COLO668 (cell line): ENCODE measurements at regions not wholly inside any gene's neighbourhood (a gene's known extent, or its start where the extent isn't known, plus 50 kb on each side); places are given as distances from the start of the nearest gene placed in this dataset.
"Not testable (repeated sequence)": the region's sequence is repeated elsewhere in the genome, so short reads cannot be mapped to it uniquely, and the experiment has no call there.

Experiments used
- DNase-seq: peaks from one replicate; lab custom pipeline; 2025; ENCODE audit not compliant: unreplicated experiment; lab: John Stamatoyannopoulos, UW

- DNase-seq, result not testable (repeated sequence)
These were observed 471.6 kb upstream of the MEIS1 start for GRCh38 chr2:65963303-65963702.

GRCh38 chr2:65960953-65961352, 474.0 kb upstream of the MEIS1 start:
- DNase-seq, result no peak

GRCh38 chr2:65957886-65958285, 477.0 kb upstream of the MEIS1 start:
- DNase-seq, result no peak

DNA sequence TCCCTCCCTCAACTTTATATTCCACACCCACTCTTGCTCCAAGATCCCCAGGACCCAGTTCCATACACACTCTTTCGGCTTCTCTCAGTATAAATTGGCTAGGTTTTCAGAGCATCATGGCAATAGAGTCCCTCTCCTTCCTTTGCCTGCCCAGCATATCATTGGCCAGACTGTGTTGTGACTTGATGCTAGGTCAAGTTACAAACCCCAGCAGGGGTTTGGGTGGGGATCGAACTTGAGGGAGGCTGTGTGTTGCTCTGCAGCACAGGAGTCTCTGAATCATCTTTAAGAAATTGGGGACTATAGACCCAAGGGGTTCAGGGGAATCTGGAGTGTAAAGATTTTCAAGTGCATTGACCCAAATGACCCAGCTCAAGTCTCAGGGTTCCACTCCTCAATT, 477.5 kb upstream of the MEIS1 start:
- no peak for DNase-seq

DNA sequence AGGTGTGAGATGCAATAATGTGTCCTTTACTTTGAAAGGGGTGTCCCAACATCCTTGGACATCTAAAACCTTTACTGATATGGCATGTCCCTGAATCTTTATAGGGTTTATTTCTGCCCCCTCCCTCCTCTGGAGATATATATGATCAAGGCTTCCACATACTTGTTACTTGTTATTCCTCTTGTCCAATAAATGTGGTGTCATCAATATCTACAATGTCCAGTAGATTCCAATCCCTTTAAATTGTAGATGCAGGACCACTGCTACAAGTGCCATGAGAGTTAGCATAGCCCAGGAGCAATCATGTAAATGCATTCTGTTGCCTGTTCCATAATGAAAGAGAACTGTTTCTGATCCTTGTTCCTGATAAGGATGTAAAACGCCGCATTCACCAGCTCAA, 479.7 kb upstream of the MEIS1 start:
- no peak for DNase-seq

- DNase-seq, result no peak
These were observed 481.8 kb upstream of the MEIS1 start for GRCh38 chr2:65952966-65953761.

DNA sequence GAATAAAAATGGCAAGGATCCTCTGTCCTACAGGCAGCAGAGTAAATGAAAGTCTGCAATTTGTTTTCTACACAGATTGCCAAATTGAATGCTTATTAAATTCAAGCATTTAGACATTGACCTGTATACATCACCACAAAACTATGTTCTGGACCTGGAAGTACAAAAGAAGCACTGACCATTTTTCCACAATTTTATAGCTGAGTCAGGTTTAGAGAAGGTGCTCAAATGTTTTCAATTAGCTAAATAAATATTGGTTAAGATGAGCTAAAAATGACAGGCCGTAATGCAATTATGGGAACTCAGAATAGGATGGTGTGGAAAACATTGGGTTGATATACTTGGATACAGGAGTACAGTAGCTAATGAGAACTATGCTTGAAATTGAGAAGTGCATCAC, 490.7 kb upstream of the MEIS1 start:
- DNase-seq, result no peak

DNA sequence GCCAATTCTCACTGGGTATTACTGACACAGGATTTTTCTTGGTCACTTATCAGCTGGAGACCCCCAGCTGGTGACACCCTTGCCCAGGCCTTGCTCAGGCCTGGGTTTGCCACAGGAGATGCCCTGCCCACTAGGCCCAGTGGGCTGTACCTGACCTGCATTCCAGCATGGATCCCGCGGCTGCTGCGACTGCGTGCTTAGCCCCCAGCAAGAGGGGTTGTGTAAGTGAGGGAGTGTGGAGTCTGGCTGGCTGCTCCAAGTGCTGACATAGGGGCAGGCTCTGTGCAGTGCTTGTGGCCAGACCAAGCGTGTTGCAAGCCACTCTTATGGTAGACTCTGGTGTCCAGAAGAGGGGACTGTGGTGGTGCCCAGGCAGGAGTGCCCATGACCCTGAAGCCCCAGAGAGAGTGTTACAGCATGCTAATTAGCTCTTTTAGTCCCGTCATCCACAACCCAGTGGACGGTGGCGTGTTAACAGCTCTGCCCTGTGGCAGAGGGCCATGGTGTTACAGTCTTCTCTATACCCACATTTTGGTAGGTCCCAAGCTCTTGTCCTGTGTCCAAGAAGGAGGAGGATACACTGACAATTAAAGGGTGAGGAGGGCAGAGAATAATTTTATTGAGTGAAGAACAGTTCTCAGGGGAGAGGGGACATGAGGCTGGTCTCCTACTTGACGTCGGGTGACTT, 491.7 kb upstream of the MEIS1 start:
- no peak for DNase-seq

DNA sequence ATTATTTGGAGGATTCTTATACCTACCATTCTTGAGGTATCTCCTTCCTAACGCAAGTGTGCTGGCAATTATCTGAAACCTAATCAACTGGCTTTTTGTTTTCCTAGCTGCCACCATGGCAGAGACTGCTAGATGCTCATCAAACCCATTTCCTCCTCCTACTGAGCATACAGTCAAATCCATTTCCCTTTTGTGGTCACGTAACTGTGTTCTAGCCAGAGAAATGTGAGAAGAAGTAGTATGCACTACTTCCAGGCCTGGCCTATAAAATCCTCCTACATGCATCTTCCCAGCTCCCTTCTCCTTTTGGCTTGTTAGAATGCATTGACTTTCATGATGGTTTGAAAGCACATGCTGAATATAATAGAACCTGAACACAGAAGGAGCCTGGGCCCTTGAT, 494.1 kb upstream of the MEIS1 start:
- no peak for DNase-seq

DNA sequence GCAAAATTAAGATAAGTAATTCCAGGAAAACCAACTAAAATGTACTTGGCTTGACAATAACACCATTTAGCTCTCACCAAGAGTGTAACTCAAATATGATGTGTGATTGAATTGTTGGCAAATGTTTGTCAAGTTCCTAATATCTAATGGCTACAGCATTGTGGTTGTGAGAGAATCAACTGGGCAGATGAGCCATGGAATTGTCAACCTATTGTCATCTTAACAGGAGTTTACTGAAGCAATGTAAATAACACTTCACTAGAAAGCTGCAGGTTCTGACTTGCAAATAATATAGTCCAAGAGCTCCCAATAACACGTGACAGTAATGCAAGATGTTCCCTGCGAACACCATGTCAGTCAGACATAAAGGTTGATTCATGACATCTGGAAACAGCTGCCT, 495.2 kb upstream of the MEIS1 start:
- DNase-seq, result peak; percentile 17

- no peak for DNase-seq
These were observed 497.4 kb upstream of the MEIS1 start for GRCh38 chr2:65937379-65938160.

GRCh38 chr2:65934992-65935629, 499.8 kb upstream of the MEIS1 start:
- DNase-seq, result no peak

- no peak for DNase-seq
These were observed 500.2 kb upstream of the SPRED2 start for GRCh38 chr2:65932571-65932970.

DNA sequence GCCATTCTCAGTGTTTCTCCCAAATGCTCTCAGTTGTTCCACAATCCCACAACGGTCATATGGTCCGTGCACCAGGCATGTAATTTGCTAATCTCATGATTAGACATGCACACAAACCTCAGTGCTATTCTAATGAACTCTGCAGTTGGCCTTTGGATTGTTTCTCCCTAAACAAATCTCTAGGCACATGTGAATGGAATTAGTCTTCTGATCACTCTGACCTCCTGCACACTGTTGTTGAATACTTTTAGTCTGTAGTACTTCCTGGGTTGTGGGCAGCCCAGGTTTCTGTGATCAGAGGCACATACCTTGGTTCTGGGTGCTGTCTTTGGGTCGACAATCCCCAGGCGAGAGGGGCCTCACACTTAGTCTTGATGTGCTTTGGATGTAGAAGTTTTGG, 498.7 kb upstream of the SPRED2 start:
- no peak for DNase-seq

GRCh38 chr2:65930259-65930658, 497.9 kb upstream of the SPRED2 start:
- DNase-seq, result no peak

GRCh38 chr2:65929664-65930063, 497.3 kb upstream of the SPRED2 start:
- DNase-seq, result not testable (repeated sequence)

GRCh38 chr2:65922794-65923193, 490.4 kb upstream of the SPRED2 start:
- DNase-seq, result no peak

DNA sequence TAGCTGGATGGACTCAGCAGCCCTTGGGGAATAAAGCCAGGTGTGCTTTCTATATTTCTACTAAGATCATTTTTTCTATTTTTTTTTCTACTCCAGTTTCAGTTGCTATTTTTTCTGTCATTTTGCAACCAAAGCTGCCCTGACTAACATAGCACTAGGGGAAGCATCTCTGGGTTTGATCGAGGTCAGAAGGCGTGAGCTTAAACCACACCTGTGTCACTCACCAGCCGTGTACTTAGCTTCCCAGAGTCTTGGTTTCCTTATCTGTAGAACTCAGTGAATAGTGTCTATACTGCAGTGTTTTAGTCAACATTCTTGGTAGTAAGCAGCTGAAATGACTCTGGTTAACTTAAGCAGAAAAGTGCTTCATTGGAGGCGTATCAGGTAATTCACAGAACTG, 489.6 kb upstream of the SPRED2 start:
- DNase-seq, result no peak

DNA sequence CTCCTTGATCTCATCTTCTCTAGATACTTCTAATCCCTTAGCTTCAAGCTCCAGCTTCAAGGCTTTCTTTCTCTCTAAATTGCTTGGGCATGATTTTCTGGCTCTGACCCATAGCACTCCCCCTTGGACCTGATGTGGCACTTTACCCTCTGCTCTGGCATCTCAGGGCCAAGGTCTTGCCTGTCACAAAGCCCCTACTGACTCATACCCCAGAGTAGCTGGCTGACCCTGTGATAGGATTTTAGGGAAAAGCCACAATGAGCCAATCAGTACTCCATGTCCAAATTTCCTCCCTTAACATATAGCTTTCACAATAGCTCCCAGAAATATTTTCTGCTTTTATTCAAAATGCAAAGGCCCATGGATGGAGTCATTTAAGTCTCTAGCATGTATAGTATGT, 488.7 kb upstream of the SPRED2 start:
- no peak for DNase-seq

- DNase-seq, result no peak
These were observed 488.3 kb upstream of the SPRED2 start for GRCh38 chr2:65920659-65921058.

GRCh38 chr2:65919550-65920188, 487.3 kb upstream of the SPRED2 start:
- no peak for DNase-seq
